ENCODE measurements at regions not wholly inside any gene's neighbourhood (a gene's known extent, or its start where the extent isn't known, plus 50 kb on each side); places are given as distances from the start of the nearest gene placed in this dataset.

DNA sequence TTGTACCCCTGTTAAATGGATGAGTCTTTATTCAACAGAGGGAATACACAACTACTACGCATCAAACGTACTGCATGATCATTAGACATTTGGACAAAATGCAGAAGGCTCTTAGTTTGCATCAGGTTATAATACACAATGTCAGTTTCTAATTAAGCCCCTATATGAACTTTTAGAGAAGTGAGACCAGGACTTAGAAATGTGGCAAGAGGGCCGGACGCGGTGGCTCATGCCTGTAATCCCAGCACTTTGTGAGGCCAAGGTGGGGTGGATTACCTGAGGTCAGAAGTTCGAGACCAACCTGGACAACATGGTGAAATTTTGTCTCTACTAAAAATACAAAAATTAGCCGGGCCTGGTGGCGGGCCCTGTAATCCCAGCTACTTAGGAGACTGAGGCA lies 76.3 kb upstream of the MGMT start:
- DNase-seq (no peak), ATAC-seq (no peak)
- intact Hi-C loops (cut with DNase I, micrococcal nuclease) = no loop called here
- CTCF ChIA-PET = no interaction called here
- Mint-ChIP-seq H3K4me1 (no peaks in the 10 kb centered on the region), H3K4me3 (no peak overlapping the region), H3K36me3 (ENCODE audit: low read depth) (no peaks in the 10 kb centered on the region), H3K27ac (no peak overlapping the region), H3K27me3 (no peaks in the 10 kb centered on the region), H3K9me3 (ENCODE audit: low read depth) (no peaks in the 10 kb centered on the region)
- POLR2A ChIA-PET = no interaction called here

DNA sequence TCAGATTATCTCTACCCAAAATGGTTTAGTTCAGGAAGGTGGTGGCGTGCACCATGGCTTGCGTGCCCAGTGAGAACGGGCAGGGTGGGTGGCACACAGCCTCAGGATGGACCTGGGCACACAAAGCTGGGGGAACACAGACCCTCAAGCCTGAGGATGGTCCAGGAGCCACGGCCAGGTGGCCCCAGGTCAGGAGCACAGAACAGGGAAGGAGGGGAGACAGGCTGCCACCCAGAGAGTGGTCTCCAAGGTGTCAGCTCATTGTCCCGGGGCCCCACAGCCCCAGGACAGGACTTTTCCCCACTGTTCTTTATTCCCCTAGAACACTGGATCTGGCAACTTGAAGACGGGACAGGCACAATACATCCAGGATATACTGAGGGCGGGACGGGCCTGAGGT lies 75.6 kb upstream of the MGMT start:
- ChIA-PET CTCF (no interaction called here), POLR2A (no interaction called here)
- Mint-ChIP-seq H3K4me3 (no peak overlapping the region), H3K4me1 (no peaks in the 10 kb centered on the region), H3K27ac (no peak overlapping the region), H3K27me3 (no peaks in the 10 kb centered on the region), H3K36me3 (ENCODE audit: low read depth) (no peaks in the 10 kb centered on the region), H3K9me3 (ENCODE audit: low read depth) (no peaks in the 10 kb centered on the region)
- DNase-seq (no peak), ATAC-seq (no peak)
- intact Hi-C loops (cut with DNase I, micrococcal nuclease) = no loop called here

DNA sequence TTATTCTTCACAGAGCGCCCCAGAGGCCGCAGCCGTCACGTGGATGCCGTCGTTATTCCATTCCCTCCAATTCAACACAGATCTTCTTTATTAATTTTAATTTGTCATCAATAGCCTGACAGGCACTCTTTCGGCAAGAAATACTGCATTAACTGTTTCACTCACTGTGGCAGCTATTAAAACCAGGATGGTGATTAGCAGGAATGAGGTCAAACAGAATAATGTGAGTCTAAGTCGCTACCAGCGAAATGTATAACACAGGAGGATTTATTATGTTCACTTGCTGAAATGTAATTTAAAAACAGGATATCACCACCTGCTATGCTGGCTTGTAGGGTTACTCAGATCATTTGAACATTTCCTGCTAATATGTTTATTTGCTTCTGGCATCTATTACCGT lies 74.2 kb upstream of the MGMT start:
- ChIA-PET CTCF (no interaction called here), POLR2A (no interaction called here)
- DNase-seq (no peak), ATAC-seq (no peak)
- intact Hi-C loops (cut with DNase I, micrococcal nuclease) = no loop called here
- H3K4me3 Mint-ChIP-seq = no peak overlapping the region
- H3K9me3 Mint-ChIP-seq (ENCODE audit: low read depth) = no peaks in the 10 kb centered on the region
- H3K36me3 Mint-ChIP-seq (ENCODE audit: low read depth) = no peaks in the 10 kb centered on the region
- H3K27ac Mint-ChIP-seq = no peak overlapping the region
- H3K4me1 Mint-ChIP-seq = no peaks in the 10 kb centered on the region
- H3K27me3 Mint-ChIP-seq = no peaks in the 10 kb centered on the region

DNA sequence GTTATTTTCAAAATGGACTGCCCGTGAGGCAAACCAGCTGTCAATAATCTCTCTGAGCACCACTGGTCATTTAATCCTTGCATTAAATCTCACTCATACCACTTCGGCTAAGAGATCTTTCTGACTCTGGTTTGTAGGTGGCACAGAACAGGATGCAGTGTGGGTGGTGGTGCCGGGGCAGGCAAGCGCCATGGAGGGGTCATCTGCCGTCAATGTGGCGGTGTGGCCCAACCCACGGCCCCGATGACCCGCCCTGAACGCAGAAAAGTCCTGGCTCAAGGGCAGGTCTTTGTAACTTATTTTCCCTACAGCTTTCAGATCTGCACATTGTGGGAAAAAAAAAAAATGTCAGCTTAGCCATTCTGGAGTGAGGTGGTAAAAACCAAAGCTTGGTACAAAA lies 73.2 kb upstream of the MGMT start:
- Mint-ChIP-seq H3K27me3 (no peaks in the 10 kb centered on the region), H3K36me3 (ENCODE audit: low read depth) (no peaks in the 10 kb centered on the region), H3K4me3 (no peak overlapping the region), H3K9me3 (ENCODE audit: low read depth) (no peaks in the 10 kb centered on the region), H3K27ac (no peak overlapping the region), H3K4me1 (no peaks in the 10 kb centered on the region)
- no peak for DNase-seq
- no peak for ATAC-seq
- intact Hi-C loops (cut with DNase I, micrococcal nuclease) = no loop called here
- CTCF ChIA-PET = no interaction called here
- POLR2A ChIA-PET = no interaction called here

DNA sequence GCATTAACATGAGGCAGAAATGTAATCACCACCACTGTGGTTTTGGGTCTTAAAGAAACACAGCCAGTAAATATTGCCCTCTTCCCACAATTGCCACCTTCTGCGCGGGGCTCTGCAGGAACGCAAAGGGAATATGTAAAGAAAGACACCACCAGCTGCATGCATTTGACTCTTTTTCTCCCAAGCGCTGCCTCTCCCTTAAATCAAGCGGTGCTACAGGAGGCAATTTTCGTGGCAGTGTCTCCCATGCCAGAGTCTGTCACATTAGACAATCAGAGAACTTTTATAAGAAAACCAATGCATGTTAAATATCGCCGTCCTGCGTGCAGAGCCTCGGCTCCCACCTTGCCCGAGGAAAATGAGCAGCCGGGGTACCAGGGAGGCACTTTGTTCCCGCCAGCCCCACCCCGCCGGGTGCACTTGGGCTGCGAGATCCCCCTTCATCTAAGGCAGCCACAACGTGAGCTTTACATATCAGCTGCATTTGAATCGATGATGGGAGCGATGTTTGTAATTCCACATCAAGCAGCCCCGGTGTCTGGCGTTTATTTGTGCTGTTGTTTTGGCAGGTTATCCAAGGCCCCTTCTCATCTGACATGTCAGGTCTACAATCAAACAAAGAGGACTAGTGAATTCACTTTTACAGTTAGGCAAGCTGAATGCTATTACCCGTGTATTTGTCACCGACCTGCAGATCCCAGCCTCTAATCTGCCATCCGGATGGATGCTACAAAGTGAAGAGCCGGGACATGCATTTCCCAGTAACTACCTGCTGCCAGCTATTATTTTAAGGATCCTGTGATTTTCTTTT lies 72.3 kb upstream of the MGMT start:
- H3K27ac Mint-ChIP-seq = no peak overlapping the region
- H3K4me3 Mint-ChIP-seq = no peak overlapping the region
- intact Hi-C loops (cut with DNase I, micrococcal nuclease) = no loop called here
- ChIA-PET POLR2A (no interaction called here), CTCF (interaction anchor here (0.6 kb wide), 1 partner anchor 28 kb away, joined by 3 read pairs; no protein-coding TSS in a partner anchor)
- DNase-seq (no peak), ATAC-seq (no peak)
- no peaks in the 10 kb centered on the region for H3K36me3 Mint-ChIP-seq (ENCODE audit: low read depth)
- H3K27me3 Mint-ChIP-seq = no peaks in the 10 kb centered on the region
- H3K9me3 Mint-ChIP-seq (ENCODE audit: low read depth) = no peaks in the 10 kb centered on the region
- H3K4me1 Mint-ChIP-seq = no peaks in the 10 kb centered on the region

DNA sequence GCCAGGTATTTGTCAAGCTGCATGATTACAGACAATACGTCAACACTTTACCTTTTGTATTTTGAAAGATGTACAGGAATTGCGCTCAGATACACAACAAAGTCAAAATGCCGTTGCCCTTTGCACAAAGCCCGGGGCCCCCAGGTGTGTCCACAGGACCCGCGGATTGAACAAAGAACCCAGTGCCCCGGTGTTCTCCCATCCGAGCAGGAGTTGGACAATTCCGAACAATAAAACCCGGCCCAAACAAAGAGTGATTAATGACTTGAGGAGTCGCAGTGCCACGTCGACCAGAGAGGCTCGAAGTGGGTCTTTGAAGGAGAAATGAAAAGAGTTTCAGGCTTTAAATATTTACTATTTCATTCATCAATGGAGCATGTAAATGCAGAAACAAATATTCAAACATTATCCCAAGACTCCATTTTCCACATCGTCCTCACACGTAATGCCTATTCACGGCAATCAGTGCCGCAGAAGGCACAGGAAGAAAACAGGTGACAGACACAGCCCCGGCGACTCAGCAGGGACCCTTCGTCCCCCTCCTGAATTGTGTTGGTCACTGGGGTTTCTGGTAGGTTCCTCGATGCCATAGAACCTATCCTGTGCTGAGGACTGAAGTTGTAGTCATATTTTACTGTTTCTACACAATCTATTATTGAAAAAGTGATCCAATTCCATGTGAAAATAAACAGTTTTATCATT lies 70.9 kb upstream of the MGMT start:
- no peaks in the 10 kb centered on the region for H3K27me3 Mint-ChIP-seq
- no peaks in the 10 kb centered on the region for H3K36me3 Mint-ChIP-seq (ENCODE audit: low read depth)
- DNase-seq = no peak
- intact Hi-C loops (cut with DNase I, micrococcal nuclease) = no loop called here
- H3K9me3 Mint-ChIP-seq (ENCODE audit: low read depth) = no peaks in the 10 kb centered on the region
- ChIA-PET POLR2A (no interaction called here), CTCF (interaction anchor here (0.6 kb wide), 1 partner anchor 379 kb away, joined by 3 read pairs; no protein-coding TSS in a partner anchor)
- H3K4me1 Mint-ChIP-seq = no peaks in the 10 kb centered on the region
- no peak for ATAC-seq
- H3K27ac Mint-ChIP-seq = no peak overlapping the region
- no peak overlapping the region for H3K4me3 Mint-ChIP-seq

DNA sequence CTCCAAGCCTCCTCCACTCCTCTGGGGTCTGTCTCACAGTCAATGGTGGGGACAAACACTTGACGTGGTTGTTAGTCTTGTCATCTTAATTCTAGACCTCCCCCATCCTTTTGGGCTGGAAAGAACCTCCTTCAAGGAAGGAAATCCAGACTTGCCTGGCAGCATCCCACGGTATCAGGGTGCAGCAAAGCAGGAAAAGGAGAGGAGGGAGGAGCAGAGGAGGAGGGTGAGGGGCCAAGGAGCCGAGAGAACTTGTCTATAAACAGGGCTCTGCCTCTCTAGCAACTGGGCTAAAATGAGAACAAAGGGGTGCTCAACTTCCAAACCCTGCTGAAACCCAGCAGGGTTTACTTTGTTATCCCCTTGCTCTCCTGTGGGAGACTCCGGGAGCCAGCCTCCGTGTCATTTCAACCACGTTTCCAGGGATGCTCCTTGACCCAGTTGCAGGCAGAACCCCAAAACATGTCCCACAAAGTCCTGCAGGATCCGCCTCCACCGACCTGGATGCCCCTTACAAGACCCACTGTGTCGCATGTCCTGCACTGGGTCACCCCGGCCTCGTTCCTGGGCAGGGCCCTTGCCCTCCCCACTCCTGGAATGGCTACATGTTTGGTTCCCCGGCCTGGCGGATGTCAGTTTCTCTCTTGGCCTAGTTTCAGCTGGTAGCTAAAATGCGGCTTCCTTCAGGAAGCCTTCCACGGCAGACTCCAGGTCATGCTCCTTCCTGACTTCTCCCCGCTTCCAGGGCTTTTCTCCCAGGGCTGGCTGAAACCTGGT lies 69.7 kb upstream of the MGMT start:
- Mint-ChIP-seq H3K27ac (no peak overlapping the region), H3K27me3 (no peaks in the 10 kb centered on the region), H3K9me3 (ENCODE audit: low read depth) (no peaks in the 10 kb centered on the region), H3K4me1 (no peaks in the 10 kb centered on the region), H3K36me3 (ENCODE audit: low read depth) (no peaks in the 10 kb centered on the region), H3K4me3 (no peak overlapping the region)
- CTCF ChIA-PET = no interaction called here
- intact Hi-C loops (cut with DNase I, micrococcal nuclease) = no loop called here
- DNase-seq = no peak
- ATAC-seq = no peak
- POLR2A ChIA-PET = no interaction called here

DNA sequence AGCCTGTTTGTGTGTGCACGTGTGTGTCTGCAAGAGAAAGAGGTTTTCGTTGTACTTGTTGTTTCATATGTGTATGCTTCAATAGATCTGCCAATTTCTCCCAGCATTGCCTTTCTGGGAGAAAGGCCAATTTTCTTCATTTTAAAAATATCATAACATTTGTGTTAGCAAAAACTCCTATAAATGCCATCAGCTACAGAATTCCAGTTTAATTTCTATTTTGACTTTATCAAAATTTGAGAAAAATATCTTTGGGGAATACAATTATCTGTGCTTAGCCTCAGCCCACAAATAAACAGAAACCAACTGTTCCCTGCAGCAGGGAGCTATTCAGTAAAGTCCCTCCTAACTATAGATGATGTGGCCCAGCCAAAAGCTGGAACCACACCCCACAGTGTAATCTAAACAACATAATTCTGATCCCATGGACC lies 68.3 kb upstream of the MGMT start:
- no peak for DNase-seq
- no peak for ATAC-seq
- ChIA-PET CTCF (interaction anchor here (1.0 kb wide), 1 partner anchor 9 kb away, joined by 3 read pairs; no protein-coding TSS in a partner anchor), POLR2A (no interaction called here)
- H3K4me1 Mint-ChIP-seq = no peaks in the 10 kb centered on the region
- no peaks in the 10 kb centered on the region for H3K27me3 Mint-ChIP-seq
- H3K4me3 Mint-ChIP-seq = no peak overlapping the region
- no peaks in the 10 kb centered on the region for H3K9me3 Mint-ChIP-seq (ENCODE audit: low read depth)
- H3K36me3 Mint-ChIP-seq (ENCODE audit: low read depth) = no peaks in the 10 kb centered on the region
- no peak overlapping the region for H3K27ac Mint-ChIP-seq
- intact Hi-C loops (cut with DNase I, micrococcal nuclease) = no loop called here

DNA sequence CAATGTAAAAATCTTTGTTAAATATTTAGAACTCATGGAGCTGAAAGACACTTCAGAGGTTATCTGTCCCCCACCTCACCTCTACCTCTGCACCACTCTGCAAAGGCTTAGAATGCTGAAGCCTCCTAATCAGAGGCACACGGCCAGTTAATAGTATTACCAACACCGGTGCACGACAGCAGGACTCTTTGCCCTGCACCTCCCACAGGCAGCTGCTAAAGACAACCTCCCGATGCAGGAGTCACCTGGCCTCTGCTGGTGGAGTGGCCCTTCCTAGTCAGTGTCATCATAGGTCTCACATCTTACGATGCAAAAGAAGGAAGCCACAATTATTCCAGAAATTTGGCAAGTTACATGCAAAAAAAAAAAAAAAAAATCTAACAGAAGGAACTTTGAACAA lies 66.6 kb upstream of the MGMT start:
- Mint-ChIP-seq H3K27ac (no peak overlapping the region), H3K4me1 (no peaks in the 10 kb centered on the region), H3K27me3 (no peaks in the 10 kb centered on the region), H3K9me3 (ENCODE audit: low read depth) (no peaks in the 10 kb centered on the region), H3K4me3 (no peak overlapping the region), H3K36me3 (ENCODE audit: low read depth) (no peaks in the 10 kb centered on the region)
- DNase-seq (no peak), ATAC-seq (no peak)
- ChIA-PET POLR2A (no interaction called here), CTCF (interaction anchor here (0.7 kb wide), 1 partner anchor 194 kb away, joined by 3 read pairs; no protein-coding TSS in a partner anchor)
- intact Hi-C loops (cut with DNase I, micrococcal nuclease) = no loop called here

DNA sequence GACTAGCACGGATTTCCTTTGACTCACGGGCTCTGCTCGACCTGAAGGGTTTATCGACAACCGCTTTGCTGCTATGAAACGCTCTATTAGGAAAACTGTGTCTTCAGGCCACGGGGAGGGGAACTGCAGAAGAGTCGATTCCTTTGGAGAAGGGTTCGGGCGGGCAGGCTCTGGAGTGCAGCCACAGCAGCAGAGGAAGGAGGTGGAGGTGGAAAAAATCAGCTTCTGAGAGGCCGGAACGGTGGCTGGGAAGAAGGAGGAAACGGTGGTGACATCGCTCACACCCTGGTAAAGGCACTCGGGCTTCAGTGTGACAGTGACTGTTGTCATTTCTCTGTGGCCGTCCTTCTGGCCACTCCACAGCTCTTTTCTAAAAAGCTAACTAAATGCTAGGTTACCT lies 64.6 kb upstream of the MGMT start:
- no peaks in the 10 kb centered on the region for H3K27me3 Mint-ChIP-seq
- no peak for ATAC-seq
- no peaks in the 10 kb centered on the region for H3K4me1 Mint-ChIP-seq
- DNase-seq = no peak
- no peak overlapping the region for H3K27ac Mint-ChIP-seq
- intact Hi-C loops (cut with DNase I, micrococcal nuclease) = no loop called here
- POLR2A ChIA-PET = no interaction called here
- CTCF ChIA-PET = no interaction called here
- H3K36me3 Mint-ChIP-seq (ENCODE audit: low read depth) = no peaks in the 10 kb centered on the region
- H3K9me3 Mint-ChIP-seq (ENCODE audit: low read depth) = no peaks in the 10 kb centered on the region
- H3K4me3 Mint-ChIP-seq = no peak overlapping the region

DNA sequence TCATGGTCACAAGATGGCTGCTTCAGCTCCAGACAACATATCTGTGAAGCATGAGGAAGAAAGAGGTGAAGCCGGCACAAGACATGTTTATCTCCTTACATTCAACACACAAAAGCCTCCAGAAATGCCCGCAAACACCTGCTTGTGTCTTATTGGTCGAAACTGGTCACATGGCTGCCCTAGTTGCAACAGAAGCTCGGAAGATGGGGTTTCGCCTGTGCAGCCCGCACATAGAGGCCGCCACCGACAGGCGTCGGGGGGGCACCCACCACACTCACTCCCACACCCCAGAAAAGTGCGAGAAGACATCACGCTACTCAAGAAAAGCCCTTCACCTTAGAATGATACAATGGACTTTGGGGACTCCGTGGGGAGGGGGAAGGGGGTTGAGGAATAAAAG lies 63.0 kb upstream of the MGMT start:
- CTCF ChIA-PET = no interaction called here
- no peaks in the 10 kb centered on the region for H3K36me3 Mint-ChIP-seq (ENCODE audit: low read depth)
- no peak overlapping the region for H3K27ac Mint-ChIP-seq
- H3K9me3 Mint-ChIP-seq (ENCODE audit: low read depth) = no peaks in the 10 kb centered on the region
- POLR2A ChIA-PET = no interaction called here
- DNase-seq (no peak), ATAC-seq (no peak)
- no peaks in the 10 kb centered on the region for H3K4me1 Mint-ChIP-seq
- no peak overlapping the region for H3K4me3 Mint-ChIP-seq
- H3K27me3 Mint-ChIP-seq = no peaks in the 10 kb centered on the region
- intact Hi-C loops (cut with DNase I, micrococcal nuclease) = no loop called here

DNA sequence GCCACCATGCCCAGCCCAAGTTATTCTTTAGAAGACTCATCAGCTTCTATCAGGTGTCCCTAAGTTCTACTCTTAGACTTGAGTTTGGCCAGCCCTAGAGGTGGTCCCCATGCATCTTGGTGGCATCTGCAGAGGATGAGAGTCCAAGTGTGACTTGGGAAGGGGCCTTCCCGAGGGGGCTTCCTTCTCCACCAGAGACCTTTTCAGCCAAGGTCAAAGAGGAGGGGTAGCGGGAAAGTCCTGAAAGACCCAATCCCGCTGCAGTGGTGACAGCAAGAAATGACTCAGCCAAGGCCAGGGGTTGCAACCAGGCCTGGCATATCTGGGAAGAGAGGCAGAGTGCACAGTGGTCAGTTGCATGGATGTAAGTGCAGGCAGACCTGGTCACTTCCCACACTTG lies 61.7 kb upstream of the MGMT start:
- no peak overlapping the region for H3K4me3 Mint-ChIP-seq
- H3K27me3 Mint-ChIP-seq = no peaks in the 10 kb centered on the region
- H3K27ac Mint-ChIP-seq = no peak overlapping the region
- intact Hi-C loops (cut with DNase I, micrococcal nuclease) = no loop called here
- ATAC-seq = no peak
- no peaks in the 10 kb centered on the region for H3K9me3 Mint-ChIP-seq (ENCODE audit: low read depth)
- no peak for DNase-seq
- no peaks in the 10 kb centered on the region for H3K4me1 Mint-ChIP-seq
- ChIA-PET CTCF (no interaction called here), POLR2A (no interaction called here)
- H3K36me3 Mint-ChIP-seq (ENCODE audit: low read depth) = no peaks in the 10 kb centered on the region

All from activated CD4-positive, alpha-beta T cell treated with anti-CD3 and anti-CD28 coated beads for 36 hours (primary cell).